22Rv1 (cell line): ENCODE measurements at regions not wholly inside any gene's neighbourhood (a gene's known extent, or its start where the extent isn't known, plus 50 kb on each side); places are given as distances from the start of the nearest gene placed in this dataset.

Experiments
- H3K27ac ChIP-seq: fragments of 450-650 bp; 2 replicates; pipeline ENCODE4 v1.5.1; 2017
- ZFX ChIP-seq: fragments of 450-650 bp; IDR thresholded peaks from 2 replicates; pipeline ENCODE4 v1.6.1; 2017; ENCODE audit warnings: antibody characterized with exemption, borderline replicate concordance
- TF ChIP-seq, protein P1 (sequence below): fragments of 450-650 bp; IDR thresholded peaks from 2 replicates; pipeline ENCODE4 v1.5.1; 2017; ENCODE audit warnings: mild to moderate bottlenecking

DNA sequence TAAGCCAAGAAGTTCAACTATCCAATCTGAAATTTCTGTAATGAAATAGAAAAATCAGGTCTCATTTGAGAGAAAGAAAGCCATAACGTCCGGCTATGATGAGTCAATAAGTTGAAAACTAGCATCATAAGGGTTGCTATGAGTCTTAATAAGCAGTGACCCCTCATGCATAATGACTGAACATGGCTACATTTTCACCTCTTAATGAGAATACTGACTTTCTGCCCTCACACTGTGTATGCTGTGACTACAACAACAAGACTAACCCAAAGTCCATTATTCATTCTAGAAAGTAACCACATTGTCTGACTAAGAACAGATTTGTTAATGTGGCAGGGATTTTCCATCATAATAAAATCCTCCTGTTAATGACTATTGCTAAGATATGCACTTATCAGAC is 884.0 kb upstream of the CADM2 start:
- TF ChIP-seq, protein P1, sequence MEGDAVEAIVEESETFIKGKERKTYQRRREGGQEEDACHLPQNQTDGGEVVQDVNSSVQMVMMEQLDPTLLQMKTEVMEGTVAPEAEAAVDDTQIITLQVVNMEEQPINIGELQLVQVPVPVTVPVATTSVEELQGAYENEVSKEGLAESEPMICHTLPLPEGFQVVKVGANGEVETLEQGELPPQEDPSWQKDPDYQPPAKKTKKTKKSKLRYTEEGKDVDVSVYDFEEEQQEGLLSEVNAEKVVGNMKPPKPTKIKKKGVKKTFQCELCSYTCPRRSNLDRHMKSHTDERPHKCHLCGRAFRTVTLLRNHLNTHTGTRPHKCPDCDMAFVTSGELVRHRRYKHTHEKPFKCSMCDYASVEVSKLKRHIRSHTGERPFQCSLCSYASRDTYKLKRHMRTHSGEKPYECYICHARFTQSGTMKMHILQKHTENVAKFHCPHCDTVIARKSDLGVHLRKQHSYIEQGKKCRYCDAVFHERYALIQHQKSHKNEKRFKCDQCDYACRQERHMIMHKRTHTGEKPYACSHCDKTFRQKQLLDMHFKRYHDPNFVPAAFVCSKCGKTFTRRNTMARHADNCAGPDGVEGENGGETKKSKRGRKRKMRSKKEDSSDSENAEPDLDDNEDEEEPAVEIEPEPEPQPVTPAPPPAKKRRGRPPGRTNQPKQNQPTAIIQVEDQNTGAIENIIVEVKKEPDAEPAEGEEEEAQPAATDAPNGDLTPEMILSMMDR: no peak
- TF ChIP-seq ZFX: no peak
- no peak overlapping the region for H3K27ac ChIP-seq

- H3K27ac ChIP-seq: no peak overlapping the region
- no peak for TF ChIP-seq ZFX
- TF ChIP-seq, protein P1: peak; percentile 69
These were observed 881.3 kb upstream of the CADM2 start for GRCh38 chr3:84077479-84077878.

DNA sequence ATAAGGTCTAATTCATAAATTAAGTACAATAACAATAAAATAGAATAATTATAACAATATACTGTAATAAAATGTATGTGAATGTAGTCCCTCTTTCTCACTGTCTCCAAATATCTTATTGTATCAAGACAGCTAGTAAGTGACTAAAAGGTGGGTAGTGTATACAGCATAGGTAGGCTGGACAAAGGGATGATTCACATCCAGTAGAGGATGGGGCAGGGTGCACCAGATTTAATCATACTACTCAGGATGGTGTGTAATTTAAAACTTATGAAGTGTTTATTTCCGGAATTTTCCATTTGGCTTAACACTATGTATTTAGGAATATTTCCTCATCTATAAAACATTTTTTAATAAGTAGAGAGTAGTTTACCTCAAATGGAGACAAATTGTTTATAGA is 876.1 kb upstream of the CADM2 start:
- H3K27ac ChIP-seq: no peak overlapping the region
- TF ChIP-seq, protein P1: no peak
- TF ChIP-seq ZFX: no peak

GRCh38 chr3:84092907-84093306 is 865.9 kb upstream of the CADM2 start:
- no peak overlapping the region for H3K27ac ChIP-seq
- TF ChIP-seq ZFX: no peak
- TF ChIP-seq, protein P1: no peak

DNA sequence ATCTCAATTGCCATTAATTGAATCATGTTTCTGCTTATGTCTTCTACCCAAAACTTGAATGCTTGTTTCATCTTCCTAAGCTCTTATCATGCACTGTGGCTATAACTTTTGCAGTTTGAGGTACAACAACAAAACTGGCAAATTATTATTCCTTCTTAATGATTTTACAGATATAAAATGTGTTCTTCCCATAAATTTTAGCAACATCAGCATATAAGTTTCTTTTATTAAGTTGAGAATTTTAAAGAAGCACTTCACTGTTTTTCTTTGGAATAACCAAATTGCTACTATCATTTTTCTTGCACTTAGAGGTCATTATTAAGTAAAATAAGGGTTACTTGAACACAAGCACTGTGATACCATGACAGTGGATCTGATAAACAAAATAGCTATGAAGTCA is 862.6 kb upstream of the CADM2 start:
- TF ChIP-seq, protein P1: no peak
- no peak for TF ChIP-seq ZFX
- no peak overlapping the region for H3K27ac ChIP-seq

GRCh38 chr3:84100861-84101260 is 857.9 kb upstream of the CADM2 start:
- TF ChIP-seq ZFX: no peak
- TF ChIP-seq, protein P1: no peak
- H3K27ac ChIP-seq: no peak overlapping the region

- TF ChIP-seq, protein P1: no peak
- TF ChIP-seq ZFX: no peak
- no peak overlapping the region for H3K27ac ChIP-seq
These were observed 850.3 kb upstream of the CADM2 start for GRCh38 chr3:84108442-84108971.
